Activated T-helper 17 cell treated with anti-CD3 and anti-CD28 coated beads, Interleukin-2, amount 50 U/mL, for 72 hours (primary cell): ENCODE measurements at regions not wholly inside any gene's neighbourhood (a gene's known extent, or its start where the extent isn't known, plus 50 kb on each side); places are given as distances from the start of the nearest gene placed in this dataset.
A peak's percentile ranks its signal among the peaks of the same experiment; 100 is the strongest.
"Not testable (repeated sequence)": the region's sequence is repeated elsewhere in the genome, so short reads cannot be mapped to it uniquely, and the experiment has no call there.

Experiments used
- ATAC-seq: fragments of 150-1000 bp; cut with Tn5 transposase; replicated peaks from 2 replicates; pipeline ENCODE4 v1.10.0; 2021; ENCODE audit warnings: mild to moderate bottlenecking, moderate library complexity
- H3K27ac Mint-ChIP-seq: one replicate; pipeline ENCODE4 v1.8.0; 2022; ENCODE audit warnings: mixed read lengths
- H3K27me3 Mint-ChIP-seq: one replicate; pipeline ENCODE4 v1.8.0; 2022; ENCODE audit warnings: mixed read lengths
- H3K36me3 Mint-ChIP-seq: one replicate; pipeline ENCODE4 v1.8.0; 2022; ENCODE audit warnings: low read depth, mild to moderate bottlenecking, mixed read lengths
- H3K4me1 Mint-ChIP-seq: one replicate; pipeline ENCODE4 v1.8.0; 2022; ENCODE audit warnings: mixed read lengths
- H3K4me3 Mint-ChIP-seq: one replicate; pipeline ENCODE4 v1.8.0; 2022; ENCODE audit warnings: mild to moderate bottlenecking, mixed read lengths
- H3K9me3 Mint-ChIP-seq: one replicate; pipeline ENCODE4 v1.8.0; 2022; ENCODE audit warnings: mixed read lengths

DNA sequence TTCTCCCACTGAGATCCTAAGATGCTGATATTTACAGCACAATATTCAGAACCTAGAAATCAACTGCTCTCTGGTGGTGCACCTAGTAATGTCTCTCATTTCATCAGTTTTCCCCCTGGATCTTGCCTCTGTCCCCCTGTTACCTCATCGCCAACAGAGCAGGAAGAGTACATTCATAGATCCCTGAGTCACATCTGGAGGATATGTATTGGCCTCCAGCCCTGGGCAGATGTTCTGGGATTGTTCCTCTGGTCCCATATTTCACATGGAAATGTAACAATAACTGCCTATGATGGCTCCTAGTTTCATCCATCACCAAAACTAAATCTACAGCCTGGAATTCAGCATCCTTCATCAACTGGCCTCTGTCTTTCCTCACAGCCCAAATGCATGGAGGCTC is 278.8 kb upstream of the SLC14A2 start:
- no peak for ATAC-seq
- no peak overlapping the region for H3K4me3 Mint-ChIP-seq

DNA sequence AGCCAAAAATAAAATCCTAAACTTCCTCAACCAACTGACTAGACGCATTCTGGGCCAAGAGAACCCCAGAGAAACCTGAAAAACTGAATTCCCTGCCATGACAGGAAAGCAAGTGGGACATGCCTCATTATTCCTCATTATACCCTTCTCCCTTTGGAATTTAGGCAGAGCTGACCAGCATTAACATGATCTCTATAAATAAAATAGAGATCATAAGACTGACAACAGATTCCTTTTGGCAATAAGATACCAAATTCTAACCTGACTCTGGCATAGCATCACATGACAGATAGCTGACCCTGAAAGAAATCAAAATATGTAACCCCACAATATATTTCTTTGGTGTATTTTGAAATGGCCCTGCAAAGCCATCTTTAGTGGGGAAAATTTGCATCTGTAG is 277.8 kb upstream of the SLC14A2 start:
- no peaks in the 10 kb centered on the region for H3K4me1 Mint-ChIP-seq
- no peaks in the 10 kb centered on the region for H3K36me3 Mint-ChIP-seq
- ATAC-seq, result no peak
- no peak overlapping the region for H3K4me3 Mint-ChIP-seq
- no peaks in the 10 kb centered on the region for H3K9me3 Mint-ChIP-seq
- H3K27me3 Mint-ChIP-seq, result peaks cover 8% of the 10 kb centered on the region
- H3K27ac Mint-ChIP-seq, result no peak overlapping the region

More for the DNA sequence above, 278.8 kb upstream of the SLC14A2 start:
- no peaks in the 10 kb centered on the region for H3K4me1 Mint-ChIP-seq
- no peaks in the 10 kb centered on the region for H3K36me3 Mint-ChIP-seq
- peaks cover 4% of the 10 kb centered on the region for H3K27me3 Mint-ChIP-seq
- H3K27ac Mint-ChIP-seq, result no peak overlapping the region
- H3K9me3 Mint-ChIP-seq, result no peaks in the 10 kb centered on the region

DNA sequence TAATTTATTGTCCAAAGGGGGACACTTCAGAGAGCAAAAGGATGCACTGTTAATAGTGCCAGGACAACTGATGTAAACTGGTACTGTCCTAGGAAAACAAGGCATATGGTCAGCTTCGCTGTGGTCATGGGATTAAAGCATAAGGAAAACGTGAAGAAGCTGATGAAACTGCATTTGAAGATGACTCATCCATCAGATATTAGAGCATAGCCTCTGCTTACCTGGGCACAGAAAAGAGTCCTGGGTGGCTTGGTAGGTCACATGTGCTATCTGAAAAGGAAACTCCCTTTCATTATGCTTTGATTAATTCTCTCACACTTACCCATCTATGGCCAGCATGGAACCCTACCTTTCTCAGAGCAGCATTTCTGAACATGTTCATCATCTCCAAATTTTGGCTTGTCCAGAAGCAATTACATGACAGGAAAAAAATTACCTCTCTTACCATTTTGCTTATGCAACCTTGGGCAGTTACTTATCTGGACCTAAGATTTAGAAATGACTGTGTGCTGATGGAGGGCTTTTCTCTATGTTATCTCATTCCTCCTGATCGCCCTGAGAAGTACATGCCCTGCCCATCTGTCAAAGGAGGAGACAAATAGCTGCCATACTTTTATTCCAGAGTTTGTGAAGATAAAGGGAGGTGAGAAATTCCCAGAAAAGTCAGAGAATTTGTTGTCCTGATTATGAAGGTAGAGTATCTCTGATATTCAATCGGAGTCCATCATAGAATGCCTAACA is 275.3 kb upstream of the SLC14A2 start:
- H3K36me3 Mint-ChIP-seq, result no peaks in the 10 kb centered on the region
- no peaks in the 10 kb centered on the region for H3K4me1 Mint-ChIP-seq
- ATAC-seq, result no peak
- H3K9me3 Mint-ChIP-seq, result no peaks in the 10 kb centered on the region
- no peak overlapping the region for H3K27ac Mint-ChIP-seq
- H3K4me3 Mint-ChIP-seq, result no peak overlapping the region
- H3K27me3 Mint-ChIP-seq, result peaks cover 8% of the 10 kb centered on the region

DNA sequence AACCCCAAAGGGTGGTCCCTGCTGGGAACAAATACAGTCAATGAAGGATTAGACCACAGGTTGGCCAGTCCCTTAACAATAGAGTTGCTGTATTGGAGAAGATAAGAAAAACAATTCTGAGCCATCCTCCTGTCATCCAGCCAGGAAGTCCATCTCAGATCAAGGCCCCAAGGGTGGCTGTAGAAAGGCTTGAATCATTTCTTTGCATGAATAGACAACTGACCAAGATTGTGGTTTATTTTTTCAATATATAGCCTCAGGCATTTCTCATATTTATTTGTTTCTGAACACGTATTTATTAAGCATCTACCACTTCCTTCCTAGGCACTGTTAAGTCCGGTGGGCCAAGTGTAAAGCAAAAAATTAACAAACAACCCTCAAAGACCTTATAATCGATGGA is 274.4 kb upstream of the SLC14A2 start:
- no peak for ATAC-seq
- peaks cover 8% of the 10 kb centered on the region for H3K27me3 Mint-ChIP-seq
- no peak overlapping the region for H3K4me3 Mint-ChIP-seq
- H3K4me1 Mint-ChIP-seq, result no peaks in the 10 kb centered on the region
- H3K27ac Mint-ChIP-seq, result no peak overlapping the region
- H3K36me3 Mint-ChIP-seq, result no peaks in the 10 kb centered on the region
- H3K9me3 Mint-ChIP-seq, result no peaks in the 10 kb centered on the region

DNA sequence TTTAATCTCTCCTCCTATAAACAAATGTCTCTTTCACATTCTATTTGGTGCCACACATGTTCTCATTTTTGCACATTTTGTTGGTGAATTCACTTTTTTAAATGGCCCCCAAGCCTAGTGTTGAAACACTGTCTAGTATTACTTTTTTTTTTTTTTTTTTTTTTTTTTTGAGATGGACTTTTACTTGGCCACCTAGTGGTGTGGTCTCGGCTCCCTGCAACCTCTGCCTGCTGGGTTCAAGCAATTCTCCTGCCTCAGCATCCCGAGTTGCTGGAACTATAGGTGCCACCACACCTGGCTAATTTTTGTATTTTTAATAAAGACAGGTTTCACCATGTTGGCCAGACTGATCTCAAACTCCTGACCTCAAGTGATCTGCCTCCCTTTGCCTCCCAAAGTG is 273.8 kb upstream of the SLC14A2 start:
- Mint-ChIP-seq H3K27me3 (peaks cover 8% of the 10 kb centered on the region), H3K4me3 (no peak overlapping the region), H3K4me1 (no peaks in the 10 kb centered on the region), H3K9me3 (no peaks in the 10 kb centered on the region), H3K27ac (no peak overlapping the region), H3K36me3 (no peaks in the 10 kb centered on the region)
- no peak for ATAC-seq

DNA sequence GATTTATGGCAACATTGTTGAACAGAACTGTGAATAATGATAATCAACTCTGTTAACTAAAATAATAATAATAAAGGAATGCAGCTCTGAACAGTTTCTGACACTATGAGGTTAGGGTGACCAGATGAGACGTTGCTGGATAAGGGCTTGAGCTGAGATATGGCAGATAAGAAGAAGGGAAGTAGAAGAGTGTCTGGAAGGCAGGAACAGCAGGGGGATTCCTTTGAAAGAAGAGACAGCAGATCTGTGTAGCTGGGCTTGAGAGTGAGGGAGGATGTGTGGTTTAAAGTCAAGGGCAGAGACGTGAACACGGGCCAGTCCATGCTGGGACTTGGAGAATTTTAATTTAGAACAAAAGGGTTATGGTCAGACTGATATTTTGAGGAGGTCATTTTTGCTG is 273.1 kb upstream of the SLC14A2 start:
- Mint-ChIP-seq H3K27me3 (peaks cover 8% of the 10 kb centered on the region), H3K4me3 (no peak overlapping the region), H3K9me3 (no peaks in the 10 kb centered on the region), H3K36me3 (no peaks in the 10 kb centered on the region), H3K27ac (no peak overlapping the region), H3K4me1 (no peaks in the 10 kb centered on the region)
- no peak for ATAC-seq

DNA sequence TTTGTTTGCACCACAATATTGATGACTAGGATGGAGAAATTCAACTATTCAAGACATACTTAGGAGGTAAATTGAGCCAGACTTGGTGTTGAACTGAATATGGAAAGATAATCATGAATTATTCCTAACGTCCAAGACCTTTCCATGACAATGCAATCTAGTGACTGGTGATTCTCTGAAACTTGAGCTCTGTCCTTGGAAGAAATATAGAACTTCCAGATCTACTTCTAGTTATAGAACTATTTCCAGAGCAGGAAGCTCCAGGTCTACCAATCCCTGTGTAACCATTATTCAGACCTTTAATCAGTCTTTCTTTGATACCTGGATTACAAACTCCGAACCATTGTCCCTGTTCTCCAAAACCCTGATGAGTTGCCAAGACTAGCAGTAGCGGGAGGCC is 272.6 kb upstream of the SLC14A2 start:
- no peaks in the 10 kb centered on the region for H3K4me1 Mint-ChIP-seq
- no peaks in the 10 kb centered on the region for H3K36me3 Mint-ChIP-seq
- H3K9me3 Mint-ChIP-seq, result no peaks in the 10 kb centered on the region
- ATAC-seq, result no peak
- no peak overlapping the region for H3K4me3 Mint-ChIP-seq
- H3K27me3 Mint-ChIP-seq, result peaks cover 10% of the 10 kb centered on the region
- no peak overlapping the region for H3K27ac Mint-ChIP-seq

DNA sequence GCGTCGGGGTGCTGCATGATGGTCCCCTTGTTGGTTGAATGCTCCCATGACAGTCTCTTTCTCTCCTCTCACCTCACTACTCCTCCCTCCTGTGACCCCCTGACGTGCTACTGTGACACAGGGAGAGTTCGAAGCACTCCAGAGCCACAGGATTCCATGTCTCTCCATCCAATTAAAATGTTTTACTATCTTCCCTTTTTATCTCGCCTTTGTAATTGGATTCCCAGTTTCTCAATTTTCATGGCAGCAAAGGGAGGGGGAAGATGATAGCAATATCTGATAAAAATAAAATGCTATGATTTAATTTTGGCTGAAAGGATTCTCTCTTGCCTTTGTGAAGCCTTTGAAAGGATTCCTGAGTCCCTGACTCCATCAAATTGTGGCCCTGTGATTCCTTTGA is 271.9 kb upstream of the SLC14A2 start:
- Mint-ChIP-seq H3K27ac (no peak overlapping the region), H3K4me1 (no peaks in the 10 kb centered on the region), H3K36me3 (no peaks in the 10 kb centered on the region), H3K4me3 (no peak overlapping the region), H3K27me3 (peaks cover 11% of the 10 kb centered on the region), H3K9me3 (no peaks in the 10 kb centered on the region)
- ATAC-seq, result no peak

DNA sequence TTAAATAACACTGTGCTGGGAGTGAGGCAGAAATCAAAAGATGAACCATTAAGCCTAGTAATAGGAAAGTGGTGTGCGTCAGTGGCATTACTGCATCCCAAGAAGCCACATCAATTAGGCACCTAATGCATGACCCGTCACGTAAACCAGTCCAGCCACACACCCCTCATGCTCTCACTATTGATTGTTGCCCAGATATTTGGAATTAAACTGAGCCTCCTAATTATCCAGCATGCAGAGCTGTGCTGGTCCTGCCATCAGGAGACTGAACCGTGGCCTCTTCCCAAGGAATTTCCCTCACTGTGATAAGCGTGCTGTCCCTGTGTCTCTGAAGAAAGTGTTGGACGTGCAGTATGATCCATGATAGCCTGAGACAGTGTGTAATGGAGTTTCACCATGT is 270.6 kb upstream of the SLC14A2 start:
- not testable (repeated sequence) for ATAC-seq, H3K27ac Mint-ChIP-seq, H3K36me3 Mint-ChIP-seq

DNA sequence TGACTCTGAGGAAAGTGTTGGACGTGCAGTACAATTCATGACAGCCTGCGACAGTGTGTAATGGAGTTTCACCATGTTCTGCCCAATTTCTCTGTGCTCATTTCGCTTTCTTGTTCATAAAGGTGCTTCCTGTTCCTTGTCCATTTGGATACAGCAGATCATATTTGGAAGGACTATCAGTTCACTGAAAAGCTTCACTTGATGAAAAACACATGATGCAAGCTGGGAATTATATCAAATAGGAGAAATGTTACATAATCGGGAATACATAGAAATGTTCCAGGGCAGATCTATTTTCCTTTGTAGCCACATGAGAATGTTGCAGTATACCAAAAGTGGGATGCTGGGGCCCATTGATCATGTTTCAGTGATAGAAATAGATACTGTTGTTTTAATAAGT is 266.3 kb upstream of the SLC14A2 start:
- Mint-ChIP-seq H3K9me3 (no peaks in the 10 kb centered on the region), H3K4me3 (no peak overlapping the region), H3K27ac (no peak overlapping the region), H3K4me1 (no peaks in the 10 kb centered on the region), H3K27me3 (peaks cover 19% of the 10 kb centered on the region), H3K36me3 (no peaks in the 10 kb centered on the region)
- ATAC-seq, result no peak

More for the DNA sequence above, 270.6 kb upstream of the SLC14A2 start:
- not testable (repeated sequence) for H3K4me3 Mint-ChIP-seq, H3K4me1 Mint-ChIP-seq, H3K9me3 Mint-ChIP-seq
- H3K27me3 Mint-ChIP-seq, result peaks cover 11% of the 10 kb centered on the region

DNA sequence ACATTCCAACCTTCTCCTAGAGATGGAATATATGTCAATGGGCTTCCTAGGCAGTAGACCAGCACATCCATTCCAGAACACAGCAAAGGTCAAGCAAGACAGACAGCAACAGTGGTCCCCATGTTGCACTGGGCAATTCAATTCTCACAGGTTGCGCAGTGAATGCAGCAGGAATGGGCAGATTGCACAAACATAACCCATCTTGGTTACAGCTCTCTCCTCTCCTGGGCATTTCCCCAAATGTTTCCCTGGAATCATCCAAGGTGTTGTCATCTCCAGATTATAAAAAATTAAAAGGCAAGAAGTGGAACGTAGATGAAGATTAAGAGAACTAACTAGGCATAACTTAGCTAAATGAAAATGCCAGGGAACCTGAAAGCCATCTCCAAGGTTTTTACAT is 265.8 kb upstream of the SLC14A2 start:
- H3K36me3 Mint-ChIP-seq, result no peaks in the 10 kb centered on the region
- no peak for ATAC-seq
- no peaks in the 10 kb centered on the region for H3K4me1 Mint-ChIP-seq
- H3K9me3 Mint-ChIP-seq, result no peaks in the 10 kb centered on the region
- no peak overlapping the region for H3K27ac Mint-ChIP-seq
- peaks cover 19% of the 10 kb centered on the region for H3K27me3 Mint-ChIP-seq
- no peak overlapping the region for H3K4me3 Mint-ChIP-seq

DNA sequence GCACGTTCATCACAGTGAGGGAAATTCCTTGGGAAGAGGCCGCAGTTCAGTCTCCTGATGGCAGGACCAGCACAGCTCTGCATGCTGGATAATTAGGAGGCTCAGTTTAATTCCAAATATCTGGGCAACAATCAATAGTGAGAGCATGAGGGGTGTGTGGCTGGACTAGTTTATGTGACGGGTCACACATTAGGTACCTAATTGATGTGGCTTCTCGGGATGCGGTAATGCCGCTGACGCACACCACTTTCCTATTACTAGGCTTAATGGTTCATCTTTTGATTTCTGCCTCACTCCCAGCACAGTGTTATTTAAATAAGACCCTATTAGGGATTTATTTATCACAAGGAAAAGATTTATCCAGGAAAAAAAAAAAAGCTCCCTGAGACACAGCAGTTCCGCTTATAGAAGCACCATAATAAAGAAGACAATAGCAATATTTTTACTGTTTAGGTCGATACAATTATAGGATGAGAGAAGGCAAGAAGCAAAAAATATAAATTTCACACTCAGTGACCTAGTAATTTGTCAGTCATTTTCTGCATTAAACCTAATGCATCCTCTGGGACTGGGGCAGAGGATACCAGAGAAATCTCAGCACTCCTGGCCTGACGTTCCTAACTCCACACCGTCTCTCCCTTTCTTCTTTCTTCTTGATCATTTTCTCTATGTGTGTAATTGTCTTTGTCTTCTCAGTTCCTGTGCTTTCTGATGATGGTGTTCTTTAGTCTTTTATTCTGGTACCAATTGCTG is 264.7 kb upstream of the SLC14A2 start:
- ATAC-seq, result no peak
- Mint-ChIP-seq H3K27ac (no peak overlapping the region), H3K9me3 (no peaks in the 10 kb centered on the region), H3K27me3 (peaks cover 19% of the 10 kb centered on the region), H3K4me3 (no peak overlapping the region), H3K4me1 (no peaks in the 10 kb centered on the region), H3K36me3 (no peaks in the 10 kb centered on the region)

DNA sequence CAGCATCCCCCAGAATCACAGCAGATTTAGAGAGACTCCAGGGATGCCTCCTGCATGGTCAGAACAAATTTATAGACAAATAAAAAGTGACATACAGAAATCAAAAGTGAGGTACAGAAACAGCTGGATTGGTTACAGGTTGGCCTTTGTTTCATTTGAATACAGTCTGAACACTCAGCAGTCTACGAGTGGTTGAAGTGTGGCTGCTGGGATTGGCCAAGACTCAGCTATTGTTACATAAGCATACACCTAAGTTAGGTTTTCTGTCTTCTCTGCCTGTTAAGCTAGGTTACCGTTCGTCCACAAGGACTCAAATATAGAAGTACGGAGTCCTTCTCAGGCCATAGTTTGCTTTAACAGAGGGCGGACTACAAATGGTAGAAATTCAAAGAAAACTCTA is 262.4 kb upstream of the SLC14A2 start:
- ATAC-seq, result no peak
- no peak overlapping the region for H3K4me3 Mint-ChIP-seq
- no peak overlapping the region for H3K27ac Mint-ChIP-seq
- H3K9me3 Mint-ChIP-seq, result no peaks in the 10 kb centered on the region
- peaks cover 16% of the 10 kb centered on the region for H3K27me3 Mint-ChIP-seq
- H3K36me3 Mint-ChIP-seq, result no peaks in the 10 kb centered on the region
- H3K4me1 Mint-ChIP-seq, result no peaks in the 10 kb centered on the region

DNA sequence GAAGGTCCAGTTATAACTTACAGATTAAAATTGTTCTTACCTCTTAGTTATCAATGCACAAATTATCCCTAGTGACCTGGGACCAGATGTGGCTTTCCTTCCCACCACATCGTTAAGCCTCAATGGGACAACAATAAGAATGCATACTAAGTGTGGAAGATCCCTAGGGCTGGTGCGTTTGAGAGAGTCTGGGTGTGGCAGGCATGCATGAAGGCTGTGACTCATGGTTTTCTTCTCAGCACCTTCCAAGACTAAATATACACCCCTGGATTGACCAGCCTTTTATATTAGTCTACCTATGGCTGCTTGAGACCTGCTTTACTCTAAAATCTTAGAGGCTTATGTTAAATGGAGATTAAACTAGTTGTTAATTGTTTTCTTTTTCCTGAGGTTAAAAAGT is 261.7 kb upstream of the SLC14A2 start:
- no peak for ATAC-seq
- Mint-ChIP-seq H3K36me3 (no peaks in the 10 kb centered on the region), H3K27ac (no peak overlapping the region), H3K9me3 (no peaks in the 10 kb centered on the region), H3K4me1 (no peaks in the 10 kb centered on the region), H3K27me3 (peaks cover 16% of the 10 kb centered on the region), H3K4me3 (no peak overlapping the region)

DNA sequence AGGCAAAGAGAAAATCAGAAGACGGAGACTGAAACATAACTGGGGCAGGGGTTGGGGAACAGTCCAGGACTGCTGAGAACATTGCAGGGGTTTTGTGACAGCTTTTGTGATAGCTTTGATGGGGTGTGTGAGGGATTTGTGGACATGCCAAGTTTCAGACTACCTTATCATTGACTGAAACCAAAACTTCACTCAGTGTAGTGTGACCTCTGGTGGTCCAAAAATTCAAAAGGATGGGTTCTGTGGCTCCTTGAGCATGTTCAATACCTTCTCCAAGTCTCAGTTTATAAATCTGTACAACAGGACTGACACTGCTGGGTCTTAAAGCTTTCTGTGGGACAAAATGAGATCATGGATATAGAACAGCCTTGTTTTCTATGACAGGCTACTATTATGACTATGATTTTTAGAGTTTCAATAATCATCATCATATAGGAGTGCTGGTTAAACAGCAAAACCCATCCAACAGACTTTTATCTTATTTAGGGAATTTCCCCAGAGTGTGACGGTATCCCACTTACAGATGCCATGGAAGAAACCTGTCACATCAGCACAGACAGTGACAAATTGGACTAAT is 259.2 kb upstream of the SLC14A2 start:
- peak; percentile 68 for ATAC-seq
- Mint-ChIP-seq H3K36me3 (no peaks in the 10 kb centered on the region), H3K27me3 (peaks cover 8% of the 10 kb centered on the region), H3K27ac (no peak overlapping the region), H3K9me3 (no peaks in the 10 kb centered on the region), H3K4me1 (no peaks in the 10 kb centered on the region), H3K4me3 (no peak overlapping the region)
